ENCODE measurements at regions not wholly inside any gene's neighbourhood (a gene's known extent, or its start where the extent isn't known, plus 50 kb on each side); places are given as distances from the start of the nearest gene placed in this dataset.
"Not testable (repeated sequence)": the region's sequence is repeated elsewhere in the genome, so short reads cannot be mapped to it uniquely, and the experiment has no call there.

- intact Hi-C loops (cut with micrococcal nuclease): no loop called here
- Histone ChIP-seq H3K27me3 (ENCODE audit: control insufficient read depth, insufficient read depth, low read length) (no peaks in the 10 kb centered on the region), H3K27ac (ENCODE audit: low read length) (no peak overlapping the region), H3K36me3 (ENCODE audit: control insufficient read depth, insufficient read depth, low read length) (no peaks in the 10 kb centered on the region), H3K4me3 (ENCODE audit: low read length) (no peak overlapping the region), H3K9me3 (ENCODE audit: control insufficient read depth, insufficient read depth, low read length) (no peaks in the 10 kb centered on the region), H3K4me1 (ENCODE audit: control insufficient read depth, insufficient read depth, low read length) (no peaks in the 10 kb centered on the region)
- H3K27ac Mint-ChIP-seq: no peak overlapping the region
- ATAC-seq (no peak), DNase-seq (no peak)
- H3K4me3 Mint-ChIP-seq: no peak overlapping the region
- H3K36me3 Mint-ChIP-seq: no peaks in the 10 kb centered on the region
- H3K4me1 Mint-ChIP-seq: peaks cover 6 to 8% of the 10 kb centered on the region in 2 donors
- peaks cover 0 to 3% of the 10 kb centered on the region in 2 donors for H3K27me3 Mint-ChIP-seq (ENCODE audit: low read depth in 2 of 2)
- H3K9me3 Mint-ChIP-seq: no peaks in the 10 kb centered on the region
- no peak for TF ChIP-seq CTCF (IDR thresholded peaks at IDR 0.05)
These were observed 442.6 kb upstream of the KLF6 start for GRCh38 chr10:4227586-4227985.

GRCh38 chr10:4226941-4227540, 442.0 kb upstream of the KLF6 start:
- no peak for TF ChIP-seq CTCF (IDR thresholded peaks at IDR 0.05)
- Mint-ChIP-seq H3K27me3 (ENCODE audit: low read depth in 2 of 2) (peaks cover 0 to 3% of the 10 kb centered on the region in 2 donors), H3K4me1 (peaks cover under 1 to 2% of the 10 kb centered on the region in 2 donors), H3K27ac (no peak overlapping the region), H3K4me3 (no peak overlapping the region), H3K9me3 (no peaks in the 10 kb centered on the region), H3K36me3 (no peaks in the 10 kb centered on the region)
- H3K27ac ChIP-seq (ENCODE audit: low read length): no peak overlapping the region
- no peaks in the 10 kb centered on the region for H3K9me3 ChIP-seq (ENCODE audit: control insufficient read depth, insufficient read depth, low read length)
- WGBS (ENCODE audit: insufficient coverage): 91% methylated on average over 2 of the region's 4 CpGs
- H3K36me3 ChIP-seq (ENCODE audit: control insufficient read depth, insufficient read depth, low read length): no peaks in the 10 kb centered on the region
- intact Hi-C loops (cut with micrococcal nuclease): no loop called here
- DNase-seq (no peak), ATAC-seq (no peak)
- no peaks in the 10 kb centered on the region for H3K27me3 ChIP-seq (ENCODE audit: control insufficient read depth, insufficient read depth, low read length)
- no peaks in the 10 kb centered on the region for H3K4me1 ChIP-seq (ENCODE audit: control insufficient read depth, insufficient read depth, low read length)
- H3K4me3 ChIP-seq (ENCODE audit: low read length): no peak overlapping the region

GRCh38 chr10:4224178-4224577, 439.2 kb upstream of the KLF6 start:
- WGBS (ENCODE audit: insufficient coverage): 98% methylated on average over 5 of the region's 6 CpGs
- H3K9me3 Mint-ChIP-seq: no peaks in the 10 kb centered on the region
- H3K4me1 Mint-ChIP-seq: no peaks in the 10 kb centered on the region
- no peak for TF ChIP-seq CTCF (IDR thresholded peaks at IDR 0.05)
- no peaks in the 10 kb centered on the region for H3K36me3 Mint-ChIP-seq
- peaks cover 7% of the 10 kb centered on the region in 2 donors for H3K27me3 Mint-ChIP-seq (ENCODE audit: low read depth in 2 of 2)
- H3K9me3 ChIP-seq (ENCODE audit: control insufficient read depth, insufficient read depth, low read length): no peaks in the 10 kb centered on the region
- no peak overlapping the region for H3K27ac Mint-ChIP-seq
- DNase-seq (no peak), ATAC-seq (no peak)
- H3K27me3 ChIP-seq (ENCODE audit: control insufficient read depth, insufficient read depth, low read length): no peaks in the 10 kb centered on the region
- H3K4me1 ChIP-seq (ENCODE audit: control insufficient read depth, insufficient read depth, low read length): no peaks in the 10 kb centered on the region
- H3K36me3 ChIP-seq (ENCODE audit: control insufficient read depth, insufficient read depth, low read length): no peaks in the 10 kb centered on the region
- H3K27ac ChIP-seq (ENCODE audit: low read length): no peak overlapping the region
- intact Hi-C loops (cut with micrococcal nuclease): no loop called here
- no peak overlapping the region for H3K4me3 Mint-ChIP-seq
- no peak overlapping the region for H3K4me3 ChIP-seq (ENCODE audit: low read length)

- peaks cover 5 to 16% of the 10 kb centered on the region in 2 donors for H3K27me3 Mint-ChIP-seq (ENCODE audit: low read depth in 2 of 2)
- H3K9me3 Mint-ChIP-seq; H3K27ac Mint-ChIP-seq; H3K4me1 Mint-ChIP-seq; H3K27ac ChIP-seq (ENCODE audit: low read length); H3K9me3 ChIP-seq (ENCODE audit: control insufficient read depth, insufficient read depth, low read length); H3K4me1 ChIP-seq (ENCODE audit: control insufficient read depth, insufficient read depth, low read length); H3K36me3 Mint-ChIP-seq; H3K4me3 Mint-ChIP-seq; intact Hi-C loops (cut with micrococcal nuclease); H3K36me3 ChIP-seq (ENCODE audit: control insufficient read depth, insufficient read depth, low read length); DNase-seq; H3K27me3 ChIP-seq (ENCODE audit: control insufficient read depth, insufficient read depth, low read length); H3K4me3 ChIP-seq (ENCODE audit: low read length): not testable (repeated sequence)
- 71% methylated on average over 1 of the region's 2 CpGs for WGBS (ENCODE audit: insufficient coverage)
- peak in 1 of 3 donors; percentile 34 for ATAC-seq
These were observed 436.3 kb upstream of the KLF6 start for GRCh38 chr10:4221310-4221709.

All from natural killer cell (primary cell).